ENCODE measurements at regions not wholly inside any gene's neighbourhood (a gene's known extent, or its start where the extent isn't known, plus 50 kb on each side); places are given as distances from the start of the nearest gene placed in this dataset.
"Not testable (repeated sequence)": the region's sequence is repeated elsewhere in the genome, so short reads cannot be mapped to it uniquely, and the experiment has no call there.

GRCh38 chr4:138864961-138865720 is 150.4 kb upstream of the NOCT start:
- Histone ChIP-seq H3K36me3 (no peaks in the 10 kb centered on the region), H3K4me1 (no peaks in the 10 kb centered on the region), H3K9me3 (no peaks in the 10 kb centered on the region), H3K4me3 (no peak overlapping the region), H3K27me3 (no peaks in the 10 kb centered on the region), H3K27ac (no peak overlapping the region)
- DNase-seq, result no peak
- no peak for TF ChIP-seq POLR2A (IDR thresholded peaks at IDR 0.05)
- TF ChIP-seq, protein P1, sequence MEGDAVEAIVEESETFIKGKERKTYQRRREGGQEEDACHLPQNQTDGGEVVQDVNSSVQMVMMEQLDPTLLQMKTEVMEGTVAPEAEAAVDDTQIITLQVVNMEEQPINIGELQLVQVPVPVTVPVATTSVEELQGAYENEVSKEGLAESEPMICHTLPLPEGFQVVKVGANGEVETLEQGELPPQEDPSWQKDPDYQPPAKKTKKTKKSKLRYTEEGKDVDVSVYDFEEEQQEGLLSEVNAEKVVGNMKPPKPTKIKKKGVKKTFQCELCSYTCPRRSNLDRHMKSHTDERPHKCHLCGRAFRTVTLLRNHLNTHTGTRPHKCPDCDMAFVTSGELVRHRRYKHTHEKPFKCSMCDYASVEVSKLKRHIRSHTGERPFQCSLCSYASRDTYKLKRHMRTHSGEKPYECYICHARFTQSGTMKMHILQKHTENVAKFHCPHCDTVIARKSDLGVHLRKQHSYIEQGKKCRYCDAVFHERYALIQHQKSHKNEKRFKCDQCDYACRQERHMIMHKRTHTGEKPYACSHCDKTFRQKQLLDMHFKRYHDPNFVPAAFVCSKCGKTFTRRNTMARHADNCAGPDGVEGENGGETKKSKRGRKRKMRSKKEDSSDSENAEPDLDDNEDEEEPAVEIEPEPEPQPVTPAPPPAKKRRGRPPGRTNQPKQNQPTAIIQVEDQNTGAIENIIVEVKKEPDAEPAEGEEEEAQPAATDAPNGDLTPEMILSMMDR (IDR thresholded peaks at IDR 0.05), result no peak
- intact Hi-C loops (cut with DNase I; ENCODE audit: low total_unique reads), result no loop called here

DNA sequence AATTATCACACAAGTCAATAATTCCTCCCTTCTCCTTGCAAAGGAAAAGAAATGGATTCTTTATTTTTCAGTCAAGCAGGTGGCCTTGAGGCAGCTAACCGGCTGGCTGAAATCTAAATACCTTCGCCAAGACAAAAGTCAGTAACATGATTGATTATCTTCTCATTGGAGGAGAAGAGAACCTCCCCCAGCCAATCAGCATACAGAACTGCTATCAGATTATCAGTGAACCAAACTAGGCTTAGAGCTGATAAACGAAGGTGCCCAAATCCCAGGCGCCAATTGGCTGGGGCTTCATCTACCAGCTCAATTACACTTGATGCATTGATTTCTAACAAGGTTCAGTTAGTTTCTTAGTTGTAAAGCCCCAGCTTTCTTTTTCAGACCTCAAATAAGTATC is 152.4 kb upstream of the NOCT start:
- Histone ChIP-seq H3K27ac (no peak overlapping the region), H3K27me3 (no peaks in the 10 kb centered on the region), H3K4me1 (no peaks in the 10 kb centered on the region), H3K9me3 (no peaks in the 10 kb centered on the region), H3K4me3 (no peak overlapping the region), H3K36me3 (no peaks in the 10 kb centered on the region)
- no peak for TF ChIP-seq POLR2A (IDR thresholded peaks at IDR 0.05)
- TF ChIP-seq, protein P1 (IDR thresholded peaks at IDR 0.05), result no peak
- intact Hi-C loops (cut with DNase I; ENCODE audit: low total_unique reads), result no loop called here
- no peak for DNase-seq

DNA sequence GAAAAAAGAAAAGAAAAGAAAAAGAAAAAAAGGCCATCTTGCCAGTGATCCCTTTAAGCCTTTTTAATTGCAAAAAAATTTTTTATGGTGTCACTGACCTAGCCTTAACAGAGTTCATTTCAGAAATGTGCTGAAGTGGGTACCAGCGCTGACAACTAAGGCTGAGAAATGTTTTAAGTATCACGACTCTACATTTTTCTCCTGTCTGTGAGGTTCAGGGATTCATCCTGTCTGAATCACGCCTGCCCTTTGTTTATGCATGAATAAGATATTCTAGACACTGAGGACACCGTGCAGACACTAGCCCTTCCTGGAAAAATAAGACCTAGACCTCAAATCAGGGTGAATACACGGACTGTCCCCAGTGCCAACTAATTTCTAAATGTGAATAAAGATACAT is 154.4 kb upstream of the NOCT start:
- no peaks in the 10 kb centered on the region for H3K36me3 ChIP-seq
- intact Hi-C loops (cut with DNase I; ENCODE audit: low total_unique reads), result no loop called here
- H3K4me1 ChIP-seq, result no peaks in the 10 kb centered on the region
- no peak overlapping the region for H3K4me3 ChIP-seq
- TF ChIP-seq, protein P1 (IDR thresholded peaks at IDR 0.05), result no peak
- H3K9me3 ChIP-seq, result no peaks in the 10 kb centered on the region
- no peak for DNase-seq
- no peaks in the 10 kb centered on the region for H3K27me3 ChIP-seq
- no peak overlapping the region for H3K27ac ChIP-seq

DNA sequence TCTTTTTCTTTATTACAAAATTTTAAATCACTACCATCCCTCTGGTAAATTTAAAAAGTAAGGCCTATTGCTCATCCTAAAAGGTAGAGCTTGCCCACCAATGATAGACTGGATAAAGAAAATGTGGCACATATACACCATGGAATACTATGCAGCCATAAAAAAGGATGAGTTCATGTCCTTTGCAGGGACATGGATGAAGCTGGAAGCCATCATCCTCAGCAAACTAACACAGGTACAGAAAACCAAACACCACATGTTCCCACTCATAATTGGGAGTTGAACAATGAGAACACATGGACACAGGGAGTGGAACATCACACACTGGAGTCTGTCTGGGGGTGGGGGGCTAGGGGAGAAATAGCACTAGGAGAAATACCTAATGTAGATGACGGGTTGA is 155.2 kb upstream of the NOCT start:
- DNase-seq; H3K9me3 ChIP-seq; H3K4me1 ChIP-seq; H3K27ac ChIP-seq; H3K36me3 ChIP-seq; H3K27me3 ChIP-seq; H3K4me3 ChIP-seq; intact Hi-C loops (cut with DNase I; ENCODE audit: low total_unique reads): not testable (repeated sequence)

DNA sequence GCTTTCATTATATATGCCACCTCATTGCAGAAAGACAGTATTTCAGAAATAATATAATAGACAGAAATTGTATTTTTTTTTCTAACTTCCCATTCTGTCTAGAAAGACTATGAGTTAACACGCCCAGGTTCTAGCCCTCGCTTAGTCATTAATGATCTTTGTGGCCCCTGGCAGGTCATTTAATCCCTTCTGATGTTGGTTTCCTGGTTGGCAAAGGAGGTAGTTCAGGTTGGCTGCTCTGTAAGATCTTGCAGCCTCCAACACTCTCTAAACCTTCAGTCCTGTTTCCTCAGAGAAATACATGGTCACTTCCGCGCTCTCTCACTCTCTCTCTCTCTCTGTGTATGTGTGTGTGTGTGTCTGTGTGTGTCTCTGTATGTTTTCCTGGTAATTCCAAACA is 156.3 kb upstream of the NOCT start:
- Histone ChIP-seq H3K36me3 (no peaks in the 10 kb centered on the region), H3K9me3 (no peaks in the 10 kb centered on the region), H3K4me3 (no peak overlapping the region), H3K27me3 (no peaks in the 10 kb centered on the region), H3K27ac (no peak overlapping the region), H3K4me1 (no peaks in the 10 kb centered on the region)
- no peak for DNase-seq
- intact Hi-C loops (cut with DNase I; ENCODE audit: low total_unique reads), result no loop called here
- TF ChIP-seq, protein P1 (IDR thresholded peaks at IDR 0.05), result no peak
- no peak for TF ChIP-seq POLR2A (IDR thresholded peaks at IDR 0.05)

GRCh38 chr4:138858419-138858818 is 157.2 kb upstream of the NOCT start:
- intact Hi-C loops (cut with DNase I; ENCODE audit: low total_unique reads), result no loop called here
- no peaks in the 10 kb centered on the region for H3K36me3 ChIP-seq
- H3K27ac ChIP-seq, result no peak overlapping the region
- no peaks in the 10 kb centered on the region for H3K9me3 ChIP-seq
- TF ChIP-seq POLR2A (IDR thresholded peaks at IDR 0.05), result no peak
- TF ChIP-seq, protein P1 (IDR thresholded peaks at IDR 0.05), result no peak
- H3K4me1 ChIP-seq, result no peaks in the 10 kb centered on the region
- no peak for DNase-seq
- no peak overlapping the region for H3K4me3 ChIP-seq
- H3K27me3 ChIP-seq, result no peaks in the 10 kb centered on the region

All from uterus (tissue), 3 donors.